ENCODE measurements at regions not wholly inside any gene's neighbourhood (a gene's known extent, or its start where the extent isn't known, plus 50 kb on each side); places are given as distances from the start of the nearest gene placed in this dataset.

GRCh38 chr4:176883681-176884418 lies 91.1 kb upstream of the VEGFC start:
- TF ChIP-seq CTCF (conservative IDR thresholded peaks at IDR 0.05; ENCODE audit: low read length) (no peak), EZH2phosphoT487 (IDR thresholded peaks at IDR 0.05; ENCODE audit: borderline replicate concordance) (no peak)

Data from Loucy (cell line).